ENCODE measurements at regions not wholly inside any gene's neighbourhood (a gene's known extent, or its start where the extent isn't known, plus 50 kb on each side); places are given as distances from the start of the nearest gene placed in this dataset.

- ATAC-seq (no peak), DNase-seq (no peak)
- Mint-ChIP-seq H3K27ac (no peak overlapping the region), H3K4me1 (ENCODE audit: low read depth) (no peaks in the 10 kb centered on the region), H3K9me3 (ENCODE audit: insufficient read depth) (no peaks in the 10 kb centered on the region), H3K27me3 (ENCODE audit: low read depth) (no peaks in the 10 kb centered on the region), H3K36me3 (ENCODE audit: low read depth) (no peaks in the 10 kb centered on the region), H3K4me3 (no peak overlapping the region)
- CTCF ChIA-PET, result no interaction called here
- POLR2A ChIA-PET, result no interaction called here
These were observed 234.9 kb upstream of the GIMD1 start for GRCh38 chr4:106603471-106603870.

- Mint-ChIP-seq H3K9me3 (ENCODE audit: insufficient read depth) (no peaks in the 10 kb centered on the region), H3K36me3 (ENCODE audit: low read depth) (no peaks in the 10 kb centered on the region), H3K27ac (no peak overlapping the region), H3K4me3 (no peak overlapping the region), H3K27me3 (ENCODE audit: low read depth) (no peaks in the 10 kb centered on the region), H3K4me1 (ENCODE audit: low read depth) (no peaks in the 10 kb centered on the region)
- ChIA-PET POLR2A (no interaction called here), CTCF (no interaction called here)
- DNase-seq (no peak), ATAC-seq (no peak)
These were observed 234.1 kb upstream of the GIMD1 start for GRCh38 chr4:106602711-106603110.

- Mint-ChIP-seq H3K4me3 (no peak overlapping the region), H3K27ac (no peak overlapping the region), H3K27me3 (ENCODE audit: low read depth) (no peaks in the 10 kb centered on the region), H3K4me1 (ENCODE audit: low read depth) (no peaks in the 10 kb centered on the region), H3K36me3 (ENCODE audit: low read depth) (no peaks in the 10 kb centered on the region), H3K9me3 (ENCODE audit: insufficient read depth) (no peaks in the 10 kb centered on the region)
- DNase-seq, result no peak
- no peak for ATAC-seq
- POLR2A ChIA-PET, result no interaction called here
- CTCF ChIA-PET, result no interaction called here
These were observed 232.9 kb upstream of the GIMD1 start for GRCh38 chr4:106601519-106601918.

GRCh38 chr4:106595906-106596305 is 227.3 kb upstream of the GIMD1 start:
- ATAC-seq (no peak), DNase-seq (no peak)
- ChIA-PET CTCF (no interaction called here), POLR2A (no interaction called here)
- no peak overlapping the region for H3K4me3 Mint-ChIP-seq
- no peaks in the 10 kb centered on the region for H3K4me1 Mint-ChIP-seq (ENCODE audit: low read depth)
- H3K9me3 Mint-ChIP-seq (ENCODE audit: insufficient read depth), result no peaks in the 10 kb centered on the region
- H3K27me3 Mint-ChIP-seq (ENCODE audit: low read depth), result no peaks in the 10 kb centered on the region
- H3K27ac Mint-ChIP-seq, result no peak overlapping the region
- H3K36me3 Mint-ChIP-seq (ENCODE audit: low read depth), result no peaks in the 10 kb centered on the region

GRCh38 chr4:106594291-106594952 is 225.8 kb upstream of the GIMD1 start:
- ATAC-seq (no peak), DNase-seq (no peak)
- Mint-ChIP-seq H3K4me1 (ENCODE audit: low read depth) (no peaks in the 10 kb centered on the region), H3K4me3 (no peak overlapping the region), H3K36me3 (ENCODE audit: low read depth) (no peaks in the 10 kb centered on the region), H3K27me3 (ENCODE audit: low read depth) (no peaks in the 10 kb centered on the region), H3K27ac (no peak overlapping the region), H3K9me3 (ENCODE audit: insufficient read depth) (no peaks in the 10 kb centered on the region)
- ChIA-PET CTCF (no interaction called here), POLR2A (no interaction called here)

- ChIA-PET CTCF (no interaction called here), POLR2A (no interaction called here)
- Mint-ChIP-seq H3K27ac (no peak overlapping the region), H3K9me3 (ENCODE audit: insufficient read depth) (no peaks in the 10 kb centered on the region), H3K4me1 (ENCODE audit: low read depth) (no peaks in the 10 kb centered on the region), H3K36me3 (ENCODE audit: low read depth) (no peaks in the 10 kb centered on the region), H3K27me3 (ENCODE audit: low read depth) (no peaks in the 10 kb centered on the region), H3K4me3 (no peak overlapping the region)
- ATAC-seq (no peak), DNase-seq (no peak)
These were observed 220.3 kb upstream of the GIMD1 start for GRCh38 chr4:106588891-106589290.

GRCh38 chr4:106587558-106587957 is 219.0 kb upstream of the GIMD1 start:
- Mint-ChIP-seq H3K4me3 (no peak overlapping the region), H3K9me3 (ENCODE audit: insufficient read depth) (no peaks in the 10 kb centered on the region), H3K27ac (no peak overlapping the region), H3K36me3 (ENCODE audit: low read depth) (no peaks in the 10 kb centered on the region), H3K27me3 (ENCODE audit: low read depth) (no peaks in the 10 kb centered on the region), H3K4me1 (ENCODE audit: low read depth) (no peaks in the 10 kb centered on the region)
- no peak for ATAC-seq
- CTCF ChIA-PET, result no interaction called here
- no peak for DNase-seq
- POLR2A ChIA-PET, result no interaction called here

- Mint-ChIP-seq H3K27me3 (ENCODE audit: low read depth) (no peaks in the 10 kb centered on the region), H3K4me3 (no peak overlapping the region), H3K36me3 (ENCODE audit: low read depth) (no peaks in the 10 kb centered on the region), H3K27ac (no peak overlapping the region), H3K4me1 (ENCODE audit: low read depth) (no peaks in the 10 kb centered on the region), H3K9me3 (ENCODE audit: insufficient read depth) (no peaks in the 10 kb centered on the region)
- ChIA-PET POLR2A (no interaction called here), CTCF (no interaction called here)
- ATAC-seq (no peak), DNase-seq (no peak)
These were observed 217.4 kb upstream of the GIMD1 start for GRCh38 chr4:106585915-106586349.

GRCh38 chr4:106584337-106584989 is 215.9 kb upstream of the GIMD1 start:
- H3K27ac Mint-ChIP-seq, result no peak overlapping the region

GRCh38 chr4:106583567-106583966 is 215.0 kb upstream of the GIMD1 start:
- Mint-ChIP-seq H3K4me3 (no peak overlapping the region), H3K27ac (no peak overlapping the region), H3K27me3 (ENCODE audit: low read depth) (no peaks in the 10 kb centered on the region), H3K9me3 (ENCODE audit: insufficient read depth) (no peaks in the 10 kb centered on the region), H3K4me1 (ENCODE audit: low read depth) (no peaks in the 10 kb centered on the region), H3K36me3 (ENCODE audit: low read depth) (no peaks in the 10 kb centered on the region)
- ATAC-seq (no peak), DNase-seq (no peak)
- ChIA-PET CTCF (no interaction called here), POLR2A (no interaction called here)

More at GRCh38 chr4:106584337-106584989, 215.9 kb upstream of the GIMD1 start:
- ChIA-PET POLR2A (no interaction called here), CTCF (no interaction called here)
- H3K4me1 Mint-ChIP-seq (ENCODE audit: low read depth), result no peaks in the 10 kb centered on the region
- H3K36me3 Mint-ChIP-seq (ENCODE audit: low read depth), result no peaks in the 10 kb centered on the region
- H3K4me3 Mint-ChIP-seq, result no peak overlapping the region
- H3K27me3 Mint-ChIP-seq (ENCODE audit: low read depth), result no peaks in the 10 kb centered on the region
- no peaks in the 10 kb centered on the region for H3K9me3 Mint-ChIP-seq (ENCODE audit: insufficient read depth)
- ATAC-seq (no peak), DNase-seq (no peak)

- ChIA-PET CTCF (no interaction called here), POLR2A (no interaction called here)
- Mint-ChIP-seq H3K9me3 (ENCODE audit: insufficient read depth) (no peaks in the 10 kb centered on the region), H3K36me3 (ENCODE audit: low read depth) (no peaks in the 10 kb centered on the region), H3K27me3 (ENCODE audit: low read depth) (no peaks in the 10 kb centered on the region), H3K4me1 (ENCODE audit: low read depth) (no peaks in the 10 kb centered on the region), H3K27ac (no peak overlapping the region), H3K4me3 (no peak overlapping the region)
- DNase-seq (no peak), ATAC-seq (no peak)
These were observed 214.5 kb upstream of the GIMD1 start for GRCh38 chr4:106583108-106583507.

- CTCF ChIA-PET, result no interaction called here
- Mint-ChIP-seq H3K27ac (no peak overlapping the region), H3K4me1 (ENCODE audit: low read depth) (no peaks in the 10 kb centered on the region), H3K9me3 (ENCODE audit: insufficient read depth) (no peaks in the 10 kb centered on the region), H3K4me3 (no peak overlapping the region), H3K36me3 (ENCODE audit: low read depth) (no peaks in the 10 kb centered on the region), H3K27me3 (ENCODE audit: low read depth) (no peaks in the 10 kb centered on the region)
- POLR2A ChIA-PET, result no interaction called here
- DNase-seq (no peak), ATAC-seq (no peak)
These were observed 213.5 kb upstream of the GIMD1 start for GRCh38 chr4:106582103-106582502.

- H3K4me1 Mint-ChIP-seq (ENCODE audit: low read depth), result no peaks in the 10 kb centered on the region
- H3K27me3 Mint-ChIP-seq (ENCODE audit: low read depth), result no peaks in the 10 kb centered on the region
- no peak overlapping the region for H3K27ac Mint-ChIP-seq
- CTCF ChIA-PET, result no interaction called here
- ATAC-seq (no peak), DNase-seq (no peak)
- H3K9me3 Mint-ChIP-seq (ENCODE audit: insufficient read depth), result no peaks in the 10 kb centered on the region
- H3K36me3 Mint-ChIP-seq (ENCODE audit: low read depth), result no peaks in the 10 kb centered on the region
- POLR2A ChIA-PET, result no interaction called here
- H3K4me3 Mint-ChIP-seq, result no peak overlapping the region
These were observed 210.7 kb upstream of the GIMD1 start for GRCh38 chr4:106579236-106579635.

All from activated CD8-positive, alpha-beta T cell treated with anti-CD3 and anti-CD28 coated beads, Interleukin-2, amount 10 ng/mL, durations not matched to agents 7 days and 5 days (primary cell).